Keratinocyte (primary cell): ENCODE measurements at regions not wholly inside any gene's neighbourhood (a gene's known extent, or its start where the extent isn't known, plus 50 kb on each side); places are given as distances from the start of the nearest gene placed in this dataset.

ENCODE experiments used
- DNase-seq: peaks from one replicate; pipeline ENCODE4 v3.0.0-alpha.2; 2011; ENCODE audit warnings: low read depth, missing footprints, low spot score
- FAIRE-seq: peaks from 2 replicates; lab custom pipeline; 2011; peaks lifted over from hg19 to GRCh38; lab: Jason Lieb, UNC
- H2AFZ ChIP-seq: 2 replicates; pipeline ENCODE4 v1.6.0; 2012; ENCODE audit warnings: low read length, control low read depth, inconsistent platforms; ENCODE audit not compliant: control insufficient read depth
- H3K27ac ChIP-seq: 2 replicates; pipeline ENCODE4 v1.5.1; 2011; ENCODE audit warnings: low read length; ENCODE audit not compliant: control insufficient read depth, insufficient read depth
- H3K27me3 ChIP-seq: 3 replicates; pipeline ENCODE4 v1.6.0; 2011; ENCODE audit warnings: low read length; ENCODE audit not compliant: control insufficient read depth, insufficient read depth; ENCODE audit errors: extremely low read depth
- H3K36me3 ChIP-seq, 2 experiments: 2 replicates in 1 of 2; 3 replicates in 1 of 2; pipeline ENCODE4 v1.5.1; 2011; ENCODE audit warnings: low read length in 2 of 2, mild to moderate bottlenecking in 1 of 2; ENCODE audit not compliant: control insufficient read depth in 2 of 2, insufficient read depth in 2 of 2; ENCODE audit errors: extremely low read depth in 1 of 2
- H3K4me1 ChIP-seq: 3 replicates; pipeline ENCODE4 v1.5.1; 2011; ENCODE audit warnings: low read length; ENCODE audit not compliant: control insufficient read depth, insufficient read depth; ENCODE audit errors: extremely low read depth
- H3K4me2 ChIP-seq: 3 replicates; pipeline ENCODE4 v1.6.0; 2011; ENCODE audit warnings: low read depth, low read length; ENCODE audit not compliant: control insufficient read depth, insufficient read depth; ENCODE audit errors: extremely low read depth
- H3K4me3 ChIP-seq, 3 experiments: fragments of 200-600 bp in 1 of 3; sonication (generic) in 1 of 3; 2 replicates in 2 of 3; 3 replicates in 1 of 3; pipeline ENCODE4 v1.5.1; 2011 to 2016; ENCODE audit warnings: low read length in 3 of 3, mild to moderate bottlenecking in 3 of 3, control low read depth in 2 of 3, inconsistent platforms in 1 of 3, low read depth in 1 of 3, mixed read lengths in 1 of 3, mixed run types in 1 of 3, moderate library complexity in 1 of 3; ENCODE audit not compliant: control insufficient read depth in 2 of 3, insufficient read depth in 2 of 3; ENCODE audit errors: extremely low read depth in 1 of 3
- H3K79me2 ChIP-seq: 2 replicates; pipeline ENCODE4 v1.6.0; 2012; ENCODE audit warnings: low read length; ENCODE audit not compliant: control insufficient read depth, insufficient read depth
- H3K9ac ChIP-seq: 3 replicates; pipeline ENCODE4 v1.6.0; 2011; ENCODE audit warnings: low read length; ENCODE audit not compliant: control insufficient read depth, insufficient read depth; ENCODE audit errors: extremely low read depth
- H3K9me1 ChIP-seq: 3 replicates; pipeline ENCODE4 v1.6.0; 2011; ENCODE audit warnings: low read length; ENCODE audit not compliant: control insufficient read depth, insufficient read depth; ENCODE audit errors: extremely low read depth
- H3K9me3 ChIP-seq: 2 replicates; pipeline ENCODE4 v1.5.1; 2012; ENCODE audit warnings: low read depth, low read length; ENCODE audit not compliant: control insufficient read depth
- H4K20me1 ChIP-seq: 3 replicates; pipeline ENCODE4 v1.6.0; 2011; ENCODE audit warnings: low read length; ENCODE audit not compliant: control insufficient read depth, insufficient read depth; ENCODE audit errors: extremely low read depth
- CTCF ChIP-seq, 3 experiments: IDR thresholded peaks in 1 of 3; conservative IDR thresholded peaks in 1 of 3; optimal IDR thresholded peaks in 1 of 3; 2 replicates in 2 of 3; 3 replicates in 1 of 3; pipeline versions ENCODE3 to v1.5.1; 2011; ENCODE audit warnings: low read length in 3 of 3, mild to moderate bottlenecking in 3 of 3, moderate library complexity in 2 of 3, control low read depth in 1 of 3, inconsistent platforms in 1 of 3; ENCODE audit not compliant: insufficient read depth in 2 of 3; ENCODE audit errors: extremely low read depth in 1 of 3
- EZH2 ChIP-seq: IDR thresholded peaks from one replicate; pipeline ENCODE4 v1.6.1; 2012; ENCODE audit warnings: inconsistent platforms, mild to moderate bottlenecking, low read length, moderate library complexity
- dilution Hi-C: fragments of 300-500 bp; cut with MboI; formaldehyde crosslinking; loops from one replicate; pipeline ENCODE4 v1.7.0; 2020; ENCODE audit warnings: low sequenced_read_pairs; ENCODE audit not compliant: extremely low pct_ligation_motif_present

GRCh38 chr2:145652571-145653545, 1132.9 kb upstream of the ZEB2 start:
- dilution Hi-C loops: no loop called here
- Histone ChIP-seq H4K20me1 (no peaks in the 10 kb centered on the region), H3K9me1 (no peaks in the 10 kb centered on the region), H3K4me3 (no peak overlapping the region), H3K27ac (no peak overlapping the region), H3K4me2 (no peak overlapping the region), H3K27me3 (no peaks in the 10 kb centered on the region), H2AFZ (no peak overlapping the region), H3K36me3 (no peaks in the 10 kb centered on the region), H3K9ac (no peak overlapping the region), H3K4me1 (peaks cover 6% of the 10 kb centered on the region), H3K79me2 (no peaks in the 10 kb centered on the region), H3K9me3 (no peaks in the 10 kb centered on the region)
- TF ChIP-seq CTCF (optimal IDR thresholded peaks at IDR 0.05 in 1 of 3, IDR thresholded peaks at IDR 0.05 in 1 of 3, conservative IDR thresholded peaks at IDR 0.05 in 1 of 3; ENCODE audit: extremely low read depth in 1 of 3, insufficient read depth in 2 of 3, low read length in 3 of 3): no peak
- no peak for TF ChIP-seq EZH2
- FAIRE-seq (peak; percentile 60), DNase-seq (peak; percentile 41)

GRCh38 chr2:145652036-145652435, 1132.1 kb upstream of the ZEB2 start:
- no peak for TF ChIP-seq EZH2
- no peak for TF ChIP-seq CTCF (optimal IDR thresholded peaks at IDR 0.05 in 1 of 3, IDR thresholded peaks at IDR 0.05 in 1 of 3, conservative IDR thresholded peaks at IDR 0.05 in 1 of 3; ENCODE audit: extremely low read depth in 1 of 3, insufficient read depth in 2 of 3, low read length in 3 of 3)
- no peaks in the 10 kb centered on the region for H3K9me1 ChIP-seq
- H3K27ac ChIP-seq: no peak overlapping the region
- H3K79me2 ChIP-seq: no peaks in the 10 kb centered on the region
- no peak overlapping the region for H2AFZ ChIP-seq
- peaks cover 6% of the 10 kb centered on the region for H3K4me1 ChIP-seq
- no peaks in the 10 kb centered on the region for H4K20me1 ChIP-seq
- dilution Hi-C loops: no loop called here
- DNase-seq (no peak), FAIRE-seq (no peak)
- H3K9me3 ChIP-seq: no peaks in the 10 kb centered on the region
- no peaks in the 10 kb centered on the region for H3K36me3 ChIP-seq
- no peak overlapping the region for H3K9ac ChIP-seq
- H3K4me2 ChIP-seq: no peak overlapping the region
- H3K4me3 ChIP-seq: no peak overlapping the region
- H3K27me3 ChIP-seq: no peaks in the 10 kb centered on the region
